CD4-positive, alpha-beta T cell treated with Interleukin-2 at 100 ng/mL for 4 hours (primary cell): ENCODE measurements at regions not wholly inside any gene's neighbourhood (a gene's known extent, or its start where the extent isn't known, plus 50 kb on each side); places are given as distances from the start of the nearest gene placed in this dataset.

Source experiments
- DNase-seq: peaks from one replicate; pipeline ENCODE4 v3.0.0-alpha.2; 2020; ENCODE audit warnings: low spot score

DNA sequence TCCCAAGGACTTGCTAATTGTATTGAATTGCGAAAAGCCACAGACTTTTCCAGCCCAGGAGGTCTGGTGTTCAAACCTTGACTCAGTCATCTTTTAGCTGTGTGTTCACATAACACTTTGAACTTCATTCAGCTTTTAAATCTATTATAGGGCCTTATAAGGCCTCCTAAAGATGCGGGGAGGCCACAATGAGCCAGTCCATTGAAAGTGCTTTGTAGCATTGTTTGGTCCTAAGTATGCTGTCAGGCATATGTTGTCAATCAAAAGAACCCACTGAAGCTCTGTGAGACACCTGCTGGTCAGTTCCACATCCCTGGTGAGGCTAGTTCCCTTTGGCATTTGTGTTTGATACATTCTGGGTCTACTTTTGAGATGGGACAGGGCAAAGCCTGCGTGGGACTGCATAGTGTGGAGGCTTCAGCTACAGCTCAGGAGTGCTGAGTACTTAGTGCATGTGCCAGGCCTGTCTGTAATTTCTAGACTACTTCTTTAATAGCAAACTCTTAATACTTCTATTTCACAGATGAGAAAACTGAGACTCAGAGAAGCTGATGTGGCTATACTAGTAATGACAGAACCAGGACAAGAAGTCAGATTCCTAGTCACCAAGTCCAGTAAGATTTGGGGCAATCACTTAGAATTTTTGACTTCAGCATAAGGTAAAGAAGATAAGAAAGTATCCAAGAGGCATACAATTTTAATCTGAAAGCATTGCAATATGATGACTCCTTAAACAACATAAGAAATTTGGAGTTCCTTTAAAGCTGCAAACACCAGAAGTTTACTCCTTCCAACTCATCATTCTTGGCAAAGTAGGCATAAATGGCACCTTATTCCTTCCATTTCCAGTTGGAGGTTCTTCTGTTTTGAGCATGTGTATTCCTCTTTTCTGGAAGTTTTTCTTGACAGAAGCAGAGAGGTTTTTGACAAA lies 213.0 kb downstream of the PDCD6IP start:
- no peak for DNase-seq

DNA sequence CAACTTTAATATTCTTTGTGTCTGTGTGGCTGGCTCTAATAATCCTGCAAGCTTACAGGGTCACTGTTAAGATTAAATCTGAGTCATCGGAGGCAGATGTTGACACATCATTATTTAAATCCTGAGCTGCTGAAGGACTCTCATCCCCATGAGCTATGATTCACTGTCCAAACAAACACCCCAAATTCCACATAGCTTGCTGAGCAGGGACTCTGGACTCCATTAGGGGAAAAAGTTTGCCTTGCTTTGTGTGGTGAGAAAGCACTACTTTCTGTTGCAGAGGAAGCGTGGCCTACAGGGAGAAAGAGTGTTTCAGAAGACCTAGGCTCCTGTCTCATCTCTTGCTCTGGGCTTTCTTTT lies 213.7 kb downstream of the PDCD6IP start:
- DNase-seq, result no peak

DNA sequence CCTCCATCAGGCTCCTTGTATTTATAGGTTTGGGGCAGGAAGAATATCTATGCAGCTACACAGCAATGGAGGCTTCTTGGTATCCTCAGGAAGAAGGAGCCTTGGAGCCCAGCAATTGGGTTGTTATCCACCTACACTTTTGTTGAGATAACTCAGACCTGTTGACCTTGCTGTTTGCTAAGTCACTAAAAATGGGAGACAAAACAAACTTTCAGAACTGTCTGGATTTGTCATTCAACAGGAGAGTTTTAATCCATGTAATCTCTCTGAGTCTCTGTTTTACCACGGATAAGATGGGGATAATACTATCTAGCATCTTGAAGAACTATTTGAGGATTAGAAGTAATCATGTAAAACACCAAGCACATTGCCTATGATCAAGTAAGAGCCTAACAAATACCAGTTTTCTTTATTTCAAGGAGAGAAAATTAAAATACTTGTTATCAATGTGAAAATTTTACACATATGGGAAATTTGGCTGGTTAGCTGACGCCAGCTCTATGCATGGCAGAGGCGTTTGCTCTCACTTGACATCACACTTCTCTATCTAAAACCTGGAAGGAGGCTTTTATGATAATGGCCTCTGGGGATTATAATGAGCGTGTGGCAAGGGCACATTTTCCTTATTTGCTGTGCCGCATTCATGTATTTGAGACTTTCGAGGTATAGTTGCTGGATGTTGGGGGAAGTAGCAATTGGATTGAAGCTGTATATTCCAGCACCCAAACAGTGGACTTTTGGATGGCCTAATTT lies 215.6 kb downstream of the PDCD6IP start:
- DNase-seq, result no peak

DNA sequence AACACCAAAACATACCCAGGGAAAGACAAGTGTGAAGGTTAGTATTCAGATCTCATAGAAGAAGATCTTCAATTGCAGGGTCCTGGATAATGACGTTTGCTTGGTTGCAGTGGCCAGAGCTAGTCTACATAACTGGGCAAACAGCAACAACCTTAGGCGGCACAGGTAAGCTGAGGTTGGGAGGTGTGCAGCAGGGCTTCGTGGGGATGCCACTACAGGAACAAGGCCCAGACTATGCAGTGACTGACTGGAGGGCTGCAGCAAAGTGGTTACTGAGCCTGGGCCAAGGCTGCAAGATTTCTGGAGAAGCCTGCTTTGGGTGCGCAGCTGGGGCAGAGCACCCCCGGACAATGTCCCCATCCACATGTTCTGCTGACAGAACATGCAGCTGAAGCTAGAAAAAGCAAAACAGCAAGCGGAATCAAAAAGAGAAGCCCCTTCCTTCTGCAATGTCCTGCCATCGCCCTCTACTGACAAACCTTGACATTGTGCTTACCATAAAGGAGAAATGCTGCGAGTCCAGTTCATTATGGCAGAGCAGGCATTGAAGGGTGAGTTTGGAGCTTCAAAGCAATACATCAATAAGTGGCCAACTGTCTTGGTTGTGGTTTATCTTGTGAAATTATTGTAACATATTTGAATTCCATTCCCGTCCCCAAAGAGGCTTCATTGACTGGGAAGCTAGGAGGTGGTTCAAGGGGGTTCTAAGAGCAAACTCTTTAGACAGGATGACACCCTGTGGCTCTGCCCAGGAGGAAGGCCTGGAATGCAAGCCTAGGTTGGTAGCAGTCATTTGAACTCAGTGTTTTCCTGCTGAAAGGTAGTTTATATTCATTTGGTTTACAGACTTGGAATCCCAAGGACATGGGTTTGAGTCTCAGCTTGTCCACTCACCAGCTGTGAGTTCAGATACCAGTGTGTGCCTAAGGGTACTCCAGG lies 217.0 kb downstream of the PDCD6IP start:
- DNase-seq, result no peak

GRCh38 chr3:34016925-34017587 lies 218.6 kb downstream of the PDCD6IP start:
- DNase-seq, result peak; percentile 26

GRCh38 chr3:34017757-34018156 lies 219.3 kb downstream of the PDCD6IP start:
- DNase-seq, result no peak

DNA sequence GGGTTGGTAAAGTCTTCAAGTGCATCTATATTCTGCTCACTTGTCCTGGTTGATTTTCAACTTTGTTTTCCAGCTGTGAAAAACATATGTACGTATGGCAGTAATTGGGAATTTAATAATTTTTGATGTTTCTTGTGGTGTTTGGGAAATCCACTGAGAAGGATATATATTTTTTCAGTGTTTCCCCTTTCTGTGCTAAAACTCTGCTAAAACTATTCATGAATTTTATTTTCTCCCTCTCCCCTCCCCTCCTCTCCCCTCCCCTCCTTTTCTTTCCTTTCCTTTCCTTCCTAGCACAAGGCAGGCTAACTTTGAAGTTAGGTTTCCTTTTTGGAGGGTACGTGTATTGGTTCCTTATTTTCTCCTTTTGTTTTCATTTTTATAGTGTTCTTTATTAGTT lies 220.7 kb downstream of the PDCD6IP start:
- no peak for DNase-seq

DNA sequence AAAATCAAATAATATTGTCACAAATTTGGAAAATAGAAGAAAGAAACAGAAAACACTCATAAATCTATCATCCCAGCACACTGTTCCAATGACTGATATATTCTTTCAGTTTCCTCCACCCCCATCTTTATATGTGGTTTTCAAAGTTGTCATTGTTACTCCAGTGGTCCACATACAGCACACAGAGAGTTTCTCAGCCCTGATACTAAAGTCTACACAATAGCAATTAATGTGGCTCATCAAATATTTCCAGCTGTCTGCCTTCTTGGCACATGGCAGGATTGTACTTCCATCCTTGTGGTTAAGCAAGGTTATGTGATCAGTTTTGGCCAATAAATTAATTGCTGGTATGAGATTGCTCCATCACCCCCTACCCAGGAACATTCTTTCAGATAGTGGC lies 221.7 kb downstream of the PDCD6IP start:
- no peak for DNase-seq

- no peak for DNase-seq
Measured at GRCh38 chr3:34020726-34021680, 222.6 kb downstream of the PDCD6IP start.

DNA sequence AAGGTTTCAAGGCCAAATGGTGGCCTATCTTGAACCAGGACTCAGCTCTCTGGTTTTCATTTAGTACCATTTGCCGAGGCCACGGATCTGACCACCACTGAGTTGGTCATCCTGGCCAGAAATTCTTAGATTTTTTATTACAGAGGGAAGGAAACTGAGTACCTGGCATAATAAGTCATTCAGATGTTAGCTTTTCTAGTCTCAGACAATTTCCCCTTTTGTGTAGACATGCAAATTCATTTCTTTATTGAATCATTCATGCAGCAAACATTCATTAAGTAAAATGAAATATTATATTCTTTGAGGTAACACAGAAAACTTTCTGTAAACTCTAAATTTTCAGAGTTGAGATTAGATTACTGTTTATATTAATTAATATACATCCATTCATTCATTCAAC lies 223.7 kb downstream of the PDCD6IP start:
- no peak for DNase-seq

DNA sequence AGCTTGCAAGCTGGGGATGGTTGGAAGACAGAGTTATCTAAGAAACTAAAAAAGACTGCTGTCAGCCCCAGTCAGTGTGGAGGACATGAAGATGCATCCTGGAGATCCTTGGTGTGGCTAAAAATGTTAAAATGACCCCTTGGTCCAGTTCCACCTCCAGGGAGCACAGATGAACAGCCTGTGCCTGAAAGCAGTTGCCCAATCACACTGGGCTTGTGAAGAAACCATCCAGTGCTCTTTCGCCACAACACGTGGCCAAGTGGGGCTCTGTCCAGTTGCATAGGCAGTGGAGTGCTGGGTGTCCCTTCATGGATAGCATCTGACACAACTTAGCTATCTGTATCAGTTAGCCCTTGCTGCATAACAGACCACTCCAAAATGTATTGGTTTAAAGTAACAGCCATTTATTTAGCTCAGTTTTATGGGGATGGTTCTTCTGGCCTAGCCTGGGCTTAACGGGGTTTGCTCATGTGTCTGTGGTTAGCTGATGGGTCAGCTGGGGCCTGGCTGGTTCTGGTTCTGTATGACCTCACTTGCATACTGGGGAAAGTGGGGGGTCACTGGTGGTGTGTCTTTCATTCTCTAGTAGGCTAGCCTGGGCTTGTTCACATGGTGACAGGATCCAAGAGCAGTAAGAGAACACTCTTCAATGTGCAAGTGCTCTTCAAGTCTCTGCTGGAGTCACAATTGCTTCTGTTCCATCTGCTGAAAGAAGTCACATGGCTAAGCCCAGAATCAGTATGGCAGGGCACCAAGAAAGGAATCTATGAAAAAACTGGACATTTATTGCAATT lies 226.2 kb downstream of the PDCD6IP start:
- DNase-seq, result no peak

DNA sequence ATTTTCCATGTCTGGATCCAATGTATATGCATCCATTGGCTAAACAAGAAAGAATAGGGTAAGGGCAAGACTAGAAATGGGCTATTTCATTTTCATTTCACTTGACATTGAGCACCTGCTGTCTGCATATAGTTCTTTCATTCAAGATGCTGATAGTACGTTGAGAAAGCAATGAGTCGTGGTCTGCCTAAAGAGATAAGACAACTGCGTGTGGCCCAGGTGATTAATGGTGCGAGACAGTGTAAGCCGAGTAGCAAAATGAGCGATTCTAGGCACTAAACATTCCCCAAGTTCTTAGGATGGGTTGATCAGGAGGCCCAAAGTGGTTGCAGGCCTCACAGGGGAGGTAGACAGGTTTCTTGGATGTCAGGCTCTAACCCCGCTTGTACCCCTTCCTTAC lies 235.4 kb downstream of the PDCD6IP start:
- DNase-seq, result no peak

DNA sequence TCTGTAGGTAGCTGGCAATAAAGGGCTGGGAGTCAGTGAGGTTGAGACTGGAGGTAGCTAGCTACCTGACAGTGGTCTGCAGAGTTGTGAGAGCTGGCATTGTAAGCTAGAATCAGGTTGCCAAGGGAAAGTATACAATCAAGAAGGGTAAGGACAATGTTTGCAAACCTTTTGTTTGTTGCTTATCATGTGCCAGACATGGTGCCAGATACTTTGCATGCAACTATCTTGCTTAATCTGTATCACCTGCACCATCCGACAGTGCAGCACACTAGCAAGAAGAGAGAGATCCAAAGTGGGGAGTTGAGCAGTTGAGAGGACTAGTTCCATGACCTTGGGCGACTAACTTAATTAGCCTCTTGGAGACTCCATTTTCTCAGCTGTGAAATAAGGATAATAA lies 236.4 kb downstream of the PDCD6IP start:
- DNase-seq, result no peak

GRCh38 chr3:34035775-34036174 lies 237.3 kb downstream of the PDCD6IP start:
- DNase-seq, result no peak

DNA sequence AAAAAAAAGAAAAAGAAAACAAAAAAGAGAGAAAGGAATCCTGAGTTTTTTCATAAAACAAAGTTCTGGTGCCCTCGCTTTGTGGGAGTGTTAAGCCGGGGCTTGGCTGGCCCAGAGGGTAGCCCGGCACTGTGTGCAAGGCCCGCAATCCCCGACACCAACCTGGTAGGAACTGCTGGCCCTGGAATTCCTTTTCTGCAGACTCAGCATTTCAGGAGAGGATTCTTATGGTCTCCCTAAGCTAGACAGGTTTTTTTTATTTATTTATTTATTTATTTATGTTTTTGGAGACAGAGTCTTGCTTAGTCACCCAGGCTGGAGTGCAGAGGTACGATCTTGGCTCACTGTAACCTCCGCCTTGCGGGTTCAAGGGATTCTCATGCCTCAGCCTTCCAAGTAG lies 238.8 kb downstream of the PDCD6IP start:
- no peak for DNase-seq

DNA sequence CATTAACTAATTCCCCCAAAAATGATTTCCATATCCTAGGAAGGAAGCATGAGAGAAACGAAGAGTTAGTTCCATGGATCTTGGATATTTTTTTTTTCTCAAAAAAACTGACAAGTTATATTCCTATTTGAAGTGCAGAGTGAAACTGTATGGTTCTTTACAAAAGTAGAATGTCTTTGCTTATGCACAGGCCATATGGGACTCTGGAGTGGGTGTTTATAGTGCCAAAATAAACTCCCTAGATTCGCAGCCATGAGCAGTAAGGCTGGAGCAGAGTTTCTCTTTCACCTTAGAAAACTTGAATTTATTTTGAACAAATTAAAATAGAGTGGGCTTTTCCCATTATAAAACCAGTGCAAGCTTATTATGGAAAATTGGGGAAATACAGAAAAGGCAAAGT lies 239.7 kb downstream of the PDCD6IP start:
- no peak for DNase-seq

GRCh38 chr3:34046154-34046553 lies 247.7 kb downstream of the PDCD6IP start:
- no peak for DNase-seq

DNA sequence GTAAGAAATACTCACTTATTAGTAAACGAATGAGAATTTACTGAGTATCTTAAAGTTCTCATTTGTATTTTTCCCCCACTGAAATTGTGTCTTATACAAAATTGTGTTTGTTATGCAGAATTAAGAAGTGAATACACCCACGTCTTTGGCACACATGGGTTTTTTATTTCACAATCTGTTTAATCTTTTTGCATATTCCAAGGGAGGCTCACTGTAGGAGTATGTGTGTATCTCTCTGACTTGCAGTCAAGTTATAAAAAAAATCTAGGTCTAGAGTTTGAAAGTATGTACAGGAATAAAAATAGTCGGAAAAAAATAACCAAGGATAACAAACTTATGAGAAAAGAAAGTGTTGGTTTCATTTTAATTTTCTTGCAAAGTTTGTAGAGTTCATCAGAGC lies 255.2 kb downstream of the PDCD6IP start:
- DNase-seq, result no peak

DNA sequence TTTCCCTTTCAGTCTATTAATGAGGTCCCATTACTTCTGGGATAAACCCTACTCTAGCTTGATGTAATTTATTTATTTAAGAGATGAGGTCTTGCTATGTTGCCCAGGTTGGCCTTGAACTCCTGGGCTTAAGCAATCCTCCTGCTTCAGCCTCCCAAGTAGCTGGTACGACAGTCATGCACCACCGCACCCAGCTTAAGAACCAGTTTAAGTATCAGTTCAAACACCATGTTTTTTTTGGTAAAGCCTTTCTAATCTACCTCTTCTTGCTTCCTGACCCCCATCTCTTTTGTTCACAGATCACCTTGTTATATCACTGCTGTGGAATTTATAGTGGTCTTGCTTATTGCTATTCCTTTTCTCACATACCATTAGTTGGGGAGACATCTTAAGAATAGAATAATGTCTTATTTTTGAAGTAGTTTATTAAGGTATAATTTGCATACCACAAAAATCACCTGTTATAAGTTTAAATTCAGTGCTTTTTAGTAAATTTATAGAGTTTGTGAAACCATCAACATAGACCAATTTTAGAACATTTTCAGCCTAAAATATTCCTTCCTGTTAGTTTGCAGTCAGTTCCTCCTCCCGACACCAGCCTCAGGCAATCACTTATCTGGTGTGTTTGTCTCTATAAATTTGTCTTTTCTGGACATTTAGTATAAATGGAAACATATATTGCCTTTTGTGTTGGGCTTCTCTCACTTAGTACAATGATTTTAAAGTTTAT lies 257.9 kb downstream of the PDCD6IP start:
- no peak for DNase-seq
